A549 (cell line): ENCODE measurements at regions not wholly inside any gene's neighbourhood (a gene's known extent, or its start where the extent isn't known, plus 50 kb on each side); places are given as distances from the start of the nearest gene placed in this dataset.

Experiments
- BCL3 ChIP-seq: fragments of >200 bp; sonication (Bioruptor Twin); formaldehyde crosslinking; IDR thresholded peaks from 3 replicates; pipeline ENCODE4 v1.6.1; 2016
- CTCF ChIP-seq: fragments of >200 bp; sonication (Bioruptor Twin); formaldehyde crosslinking; IDR thresholded peaks from 3 replicates; pipeline ENCODE4 v1.5.1; 2016
- EP300 ChIP-seq, 2 experiments: fragments of >200 bp; sonication (Bioruptor Twin); formaldehyde crosslinking; IDR thresholded peaks; 2 replicates in 1 of 2; 3 replicates in 1 of 2; pipeline ENCODE4 v1.6.1; 2016 to 2017
- MAFK ChIP-seq: fragments of 450-650 bp; IDR thresholded peaks from 2 replicates; pipeline ENCODE4 v1.6.1; 2014; ENCODE audit not compliant: partially characterized antibody
- USF2 ChIP-seq: fragments of 450-650 bp; IDR thresholded peaks from 2 replicates; pipeline ENCODE4 v1.6.1; 2014; ENCODE audit warnings: antibody characterized with exemption
- TF ChIP-seq, protein P1 (sequence below): fragments of 150-350 bp; IDR thresholded peaks from 2 replicates; pipeline ENCODE4 v1.6.1; 2014; ENCODE audit warnings: low read depth, mild to moderate bottlenecking, low read length

GRCh38 chr17:34716291-34716690, 136.9 kb downstream of the TMEM132E start:
- TF ChIP-seq CTCF = no peak
- TF ChIP-seq BCL3 = no peak
- TF ChIP-seq MAFK = no peak
- no peak for TF ChIP-seq USF2
- TF ChIP-seq, protein P1, sequence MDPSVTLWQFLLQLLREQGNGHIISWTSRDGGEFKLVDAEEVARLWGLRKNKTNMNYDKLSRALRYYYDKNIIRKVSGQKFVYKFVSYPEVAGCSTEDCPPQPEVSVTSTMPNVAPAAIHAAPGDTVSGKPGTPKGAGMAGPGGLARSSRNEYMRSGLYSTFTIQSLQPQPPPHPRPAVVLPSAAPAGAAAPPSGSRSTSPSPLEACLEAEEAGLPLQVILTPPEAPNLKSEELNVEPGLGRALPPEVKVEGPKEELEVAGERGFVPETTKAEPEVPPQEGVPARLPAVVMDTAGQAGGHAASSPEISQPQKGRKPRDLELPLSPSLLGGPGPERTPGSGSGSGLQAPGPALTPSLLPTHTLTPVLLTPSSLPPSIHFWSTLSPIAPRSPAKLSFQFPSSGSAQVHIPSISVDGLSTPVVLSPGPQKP = no peak
- TF ChIP-seq EP300 (IDR thresholded peaks at IDR 0.05) = no peak
